Endothelial cell of umbilical vein (primary cell): ENCODE measurements at regions not wholly inside any gene's neighbourhood (a gene's known extent, or its start where the extent isn't known, plus 50 kb on each side); places are given as distances from the start of the nearest gene placed in this dataset.

Experiments
- CTCF ChIP-seq, 2 donors: IDR thresholded peaks; 1 replicate in 1 of 2; 2 replicates in 1 of 2; pipeline ENCODE4 v1.5.1; 2011; ENCODE audit warnings: low read length in 2 of 2, mild to moderate bottlenecking in 2 of 2, moderate library complexity in 2 of 2, control low read depth in 1 of 2, inconsistent platforms in 1 of 2, low read depth in 1 of 2; ENCODE audit not compliant: insufficient read depth in 1 of 2; ENCODE audit errors: extremely low read depth in 1 of 2
- POLR2A ChIP-seq: IDR thresholded peaks from 2 replicates; pipeline ENCODE4 v1.6.1; 2012; ENCODE audit warnings: low read depth, mild to moderate bottlenecking, control low read depth, low read length

- TF ChIP-seq CTCF (IDR thresholded peaks at IDR 0.05; ENCODE audit: extremely low read depth in 1 of 2, insufficient read depth in 1 of 2, low read depth in 1 of 2, low read length in 2 of 2) (no peak), POLR2A (no peak)
Observed at GRCh38 chr2:215816424-215816823, 196.9 kb downstream of the MREG start.
